Endodermal cell (in vitro differentiated cells): ENCODE measurements at regions not wholly inside any gene's neighbourhood (a gene's known extent, or its start where the extent isn't known, plus 50 kb on each side); places are given as distances from the start of the nearest gene placed in this dataset.

Experiments used
- DNase-seq: peaks from one replicate; pipeline ENCODE4 v3.0.0-alpha.2; 2017
- H3K27ac ChIP-seq: 2 replicates; pipeline ENCODE4 v1.5.1; 2013; ENCODE audit warnings: mild to moderate bottlenecking, low read depth, low read length, moderate library complexity
- H3K27me3 ChIP-seq: 2 replicates; pipeline ENCODE4 v1.6.1; 2013; ENCODE audit warnings: mild to moderate bottlenecking, low read length, moderate library complexity; ENCODE audit not compliant: insufficient read depth, control insufficient read depth, poor library complexity, severe bottlenecking
- H3K36me3 ChIP-seq: 2 replicates; pipeline ENCODE4 v1.7.0; 2013; ENCODE audit warnings: mild to moderate bottlenecking, low read length, moderate library complexity; ENCODE audit not compliant: control insufficient read depth, insufficient read depth
- H3K4me1 ChIP-seq: one replicate; pipeline ENCODE4 v1.7.0; 2013; ENCODE audit warnings: low read length; ENCODE audit not compliant: control insufficient read depth, insufficient read depth
- H3K4me3 ChIP-seq: 2 replicates; pipeline ENCODE4 v1.5.1; 2013; ENCODE audit warnings: mild to moderate bottlenecking, low read length, moderate library complexity
- H3K9ac ChIP-seq: 2 replicates; pipeline ENCODE4 v1.6.1; 2013; ENCODE audit warnings: mild to moderate bottlenecking, low read length, moderate library complexity; ENCODE audit not compliant: poor library complexity, severe bottlenecking; ENCODE audit errors: extremely low read depth
- H3K9me3 ChIP-seq: 2 replicates; pipeline ENCODE4 v1.6.1; 2013; ENCODE audit warnings: mild to moderate bottlenecking, low read length, moderate library complexity; ENCODE audit not compliant: control insufficient read depth
- H3K27ac Mint-ChIP-seq: 2 replicates; pipeline ENCODE4 v1.8.0; 2020; ENCODE audit warnings: mixed read lengths
- H3K27me3 Mint-ChIP-seq: 2 replicates; pipeline ENCODE4 v1.8.0; 2021; ENCODE audit warnings: mild to moderate bottlenecking, mixed read lengths; ENCODE audit not compliant: insufficient read depth
- H3K36me3 Mint-ChIP-seq: 2 replicates; pipeline ENCODE4 v1.8.0; 2020; ENCODE audit warnings: low read depth, mixed read lengths
- H3K4me1 Mint-ChIP-seq: 2 replicates; pipeline ENCODE4 v1.8.0; 2020; ENCODE audit warnings: mixed read lengths
- H3K4me3 Mint-ChIP-seq: 2 replicates; pipeline ENCODE4 v1.8.0; 2020; ENCODE audit warnings: mild to moderate bottlenecking, moderate library complexity, mixed read lengths
- H3K9me3 Mint-ChIP-seq: 2 replicates; pipeline ENCODE4 v1.8.0; 2020; ENCODE audit warnings: mild to moderate bottlenecking, mixed read lengths
- WGBS, 2 experiments: methylation state at CpG; one replicate each; pipeline versions ENCODE4 v1.1.5 to v1.1.7; 2013; ENCODE audit warnings: missing lambda C conversion rate in 2 of 2, mixed read lengths in 1 of 2; ENCODE audit not compliant: insufficient coverage in 1 of 2, insufficient read length in 1 of 2; 5-methylcytosine and 5-hydroxymethylcytosine counted together
- TF ChIP-seq, protein P1 (sequence below): fragments of 200-600 bp; sonication (generic); conservative IDR thresholded peaks from 2 replicates; pipeline ENCODE4 v1.5.0; 2021; ENCODE audit warnings: antibody characterized with exemption, mild to moderate bottlenecking

DNA sequence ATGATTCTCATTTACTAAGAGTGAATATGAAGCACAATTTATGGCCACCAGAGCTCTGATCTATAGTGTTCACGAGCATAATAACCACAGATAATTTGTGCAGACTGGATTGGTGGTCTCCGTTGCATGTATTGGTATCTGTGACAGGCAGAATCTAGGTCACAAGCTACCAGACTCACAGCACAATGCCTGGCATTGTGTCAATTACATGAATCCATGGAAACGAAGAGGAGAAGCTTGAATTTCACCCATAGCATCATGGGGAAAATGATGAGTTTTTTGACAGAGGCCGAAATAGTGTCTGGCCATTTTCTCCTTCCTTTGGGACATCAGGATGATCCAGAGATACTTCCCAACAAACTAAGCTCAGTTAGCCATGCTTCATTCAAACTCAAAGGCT is 52.3 kb upstream of the TMEM170B start:
- no peaks in the 10 kb centered on the region for H3K9me3 Mint-ChIP-seq
- TF ChIP-seq, protein P1, sequence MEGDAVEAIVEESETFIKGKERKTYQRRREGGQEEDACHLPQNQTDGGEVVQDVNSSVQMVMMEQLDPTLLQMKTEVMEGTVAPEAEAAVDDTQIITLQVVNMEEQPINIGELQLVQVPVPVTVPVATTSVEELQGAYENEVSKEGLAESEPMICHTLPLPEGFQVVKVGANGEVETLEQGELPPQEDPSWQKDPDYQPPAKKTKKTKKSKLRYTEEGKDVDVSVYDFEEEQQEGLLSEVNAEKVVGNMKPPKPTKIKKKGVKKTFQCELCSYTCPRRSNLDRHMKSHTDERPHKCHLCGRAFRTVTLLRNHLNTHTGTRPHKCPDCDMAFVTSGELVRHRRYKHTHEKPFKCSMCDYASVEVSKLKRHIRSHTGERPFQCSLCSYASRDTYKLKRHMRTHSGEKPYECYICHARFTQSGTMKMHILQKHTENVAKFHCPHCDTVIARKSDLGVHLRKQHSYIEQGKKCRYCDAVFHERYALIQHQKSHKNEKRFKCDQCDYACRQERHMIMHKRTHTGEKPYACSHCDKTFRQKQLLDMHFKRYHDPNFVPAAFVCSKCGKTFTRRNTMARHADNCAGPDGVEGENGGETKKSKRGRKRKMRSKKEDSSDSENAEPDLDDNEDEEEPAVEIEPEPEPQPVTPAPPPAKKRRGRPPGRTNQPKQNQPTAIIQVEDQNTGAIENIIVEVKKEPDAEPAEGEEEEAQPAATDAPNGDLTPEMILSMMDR: no peak
- DNase-seq: no peak
- Histone ChIP-seq H3K9me3 (no peaks in the 10 kb centered on the region), H3K4me3 (no peak overlapping the region), H3K27me3 (no peaks in the 10 kb centered on the region), H3K4me1 (peaks cover 5% of the 10 kb centered on the region), H3K9ac (no peak overlapping the region), H3K27ac (peak overlapping the region; percentile 66), H3K36me3 (no peaks in the 10 kb centered on the region)
- no peaks in the 10 kb centered on the region for H3K36me3 Mint-ChIP-seq
- H3K4me1 Mint-ChIP-seq: peaks cover 18% of the 10 kb centered on the region
- no peaks in the 10 kb centered on the region for H3K27me3 Mint-ChIP-seq
- H3K27ac Mint-ChIP-seq: no peak overlapping the region
- no peak overlapping the region for H3K4me3 Mint-ChIP-seq
- WGBS, 2 experiments: 54 to 91% methylated on average over 2 to 4 of the region's 4 CpGs

- Mint-ChIP-seq H3K27ac (no peak overlapping the region), H3K27me3 (no peaks in the 10 kb centered on the region), H3K4me1 (peaks cover 18% of the 10 kb centered on the region), H3K4me3 (no peak overlapping the region), H3K9me3 (no peaks in the 10 kb centered on the region), H3K36me3 (no peaks in the 10 kb centered on the region)
- TF ChIP-seq, protein P1: no peak
- no peak overlapping the region for H3K27ac ChIP-seq
- H3K4me1 ChIP-seq: peaks cover 5% of the 10 kb centered on the region
- DNase-seq: no peak
- no peak overlapping the region for H3K4me3 ChIP-seq
- no peaks in the 10 kb centered on the region for H3K36me3 ChIP-seq
- WGBS, 2 experiments: 97 to 100% methylated on average over 1 to 2 of the region's 2 CpGs
- no peak overlapping the region for H3K9ac ChIP-seq
- H3K9me3 ChIP-seq: no peaks in the 10 kb centered on the region
- H3K27me3 ChIP-seq: no peaks in the 10 kb centered on the region
Measured at GRCh38 chr6:11484441-11484840, 53.1 kb upstream of the TMEM170B start.

- Histone ChIP-seq H3K4me3 (no peak overlapping the region), H3K27me3 (no peaks in the 10 kb centered on the region), H3K9ac (no peak overlapping the region), H3K36me3 (no peaks in the 10 kb centered on the region), H3K4me1 (peaks cover 5% of the 10 kb centered on the region), H3K9me3 (no peaks in the 10 kb centered on the region), H3K27ac (no peak overlapping the region)
- Mint-ChIP-seq H3K4me1 (peaks cover 18% of the 10 kb centered on the region), H3K4me3 (no peak overlapping the region), H3K9me3 (no peaks in the 10 kb centered on the region), H3K36me3 (no peaks in the 10 kb centered on the region), H3K27ac (no peak overlapping the region), H3K27me3 (no peaks in the 10 kb centered on the region)
- DNase-seq: no peak
- 98 to 100% methylated on average over 2 to 3 of the region's 3 CpGs for WGBS, 2 experiments
- TF ChIP-seq, protein P1: no peak
Measured at GRCh38 chr6:11482616-11483015, 54.9 kb upstream of the TMEM170B start.
